CMK (cell line): ENCODE measurements at regions not wholly inside any gene's neighbourhood (a gene's known extent, or its start where the extent isn't known, plus 50 kb on each side); places are given as distances from the start of the nearest gene placed in this dataset.

Experiments
- DNase-seq: peaks from one replicate; pipeline ENCODE4 v3.0.0-alpha.2; 2010; ENCODE audit warnings: low read depth

- no peak for DNase-seq
These were observed 340.2 kb upstream of the ADAMTS5 start for GRCh38 chr21:27306791-27307775.

- no peak for DNase-seq
These were observed 339.3 kb upstream of the ADAMTS5 start for GRCh38 chr21:27306206-27306605.

GRCh38 chr21:27301220-27301619, 334.3 kb upstream of the ADAMTS5 start:
- DNase-seq, result no peak

DNA sequence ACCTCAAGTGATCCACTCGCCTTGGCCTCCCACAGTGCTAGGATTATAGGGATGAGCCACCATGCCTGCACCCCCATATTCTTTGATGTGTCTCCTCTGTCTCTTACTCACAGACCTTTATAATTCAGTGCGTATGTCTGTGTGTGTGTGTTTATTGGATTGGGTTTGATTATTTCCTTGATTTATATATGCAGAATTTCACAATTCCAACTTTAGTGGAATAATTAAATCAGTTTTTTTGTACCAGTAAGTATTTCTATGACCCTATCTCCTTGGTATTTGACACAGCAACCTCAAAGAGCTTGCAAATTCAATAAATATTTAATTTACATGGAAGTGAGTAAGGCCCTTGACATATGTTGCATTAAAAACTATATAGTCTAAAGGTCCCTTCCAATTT, 333.9 kb upstream of the ADAMTS5 start:
- DNase-seq, result no peak

GRCh38 chr21:27298465-27298864, 331.6 kb upstream of the ADAMTS5 start:
- no peak for DNase-seq

GRCh38 chr21:27293239-27293638, 326.4 kb upstream of the ADAMTS5 start:
- DNase-seq, result no peak

DNA sequence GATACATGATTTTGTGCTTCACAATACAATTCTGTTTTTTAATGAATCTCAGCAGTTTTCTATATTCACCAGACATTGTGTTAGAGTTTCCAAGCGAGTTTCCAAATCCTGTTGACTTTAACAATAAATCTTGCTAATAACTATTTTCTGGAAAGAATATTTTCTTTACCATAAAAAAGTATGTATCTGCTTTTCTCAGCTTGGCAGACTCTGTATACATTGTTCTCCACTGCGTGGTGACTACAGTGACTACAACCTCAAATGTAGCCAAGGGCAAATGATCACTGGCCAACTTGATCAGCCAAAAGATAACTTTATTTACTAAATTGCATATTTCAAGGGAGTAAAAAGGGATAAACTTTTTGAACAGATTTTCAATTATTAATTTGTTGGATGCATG, 325.9 kb upstream of the ADAMTS5 start:
- no peak for DNase-seq

DNA sequence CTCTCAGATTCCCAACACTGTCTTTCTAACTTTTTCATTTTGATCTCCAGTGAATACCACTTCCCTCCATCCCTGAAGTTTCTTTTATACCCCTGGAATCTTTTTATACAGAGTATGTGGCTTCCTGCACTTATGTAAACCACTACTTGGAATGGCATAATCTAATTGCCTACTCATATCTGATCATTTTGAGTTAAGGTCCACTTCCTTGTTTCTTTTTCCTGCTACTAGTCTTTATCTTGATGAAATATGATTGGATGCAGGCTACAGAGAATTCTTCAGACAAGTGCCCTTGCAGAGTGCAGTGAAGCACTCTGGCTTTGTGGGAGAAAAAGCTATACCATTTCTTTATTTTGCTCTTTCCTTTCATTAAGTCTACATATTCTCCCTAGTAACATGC, 325.3 kb upstream of the ADAMTS5 start:
- no peak for DNase-seq

GRCh38 chr21:27291006-27291405, 324.1 kb upstream of the ADAMTS5 start:
- no peak for DNase-seq

DNA sequence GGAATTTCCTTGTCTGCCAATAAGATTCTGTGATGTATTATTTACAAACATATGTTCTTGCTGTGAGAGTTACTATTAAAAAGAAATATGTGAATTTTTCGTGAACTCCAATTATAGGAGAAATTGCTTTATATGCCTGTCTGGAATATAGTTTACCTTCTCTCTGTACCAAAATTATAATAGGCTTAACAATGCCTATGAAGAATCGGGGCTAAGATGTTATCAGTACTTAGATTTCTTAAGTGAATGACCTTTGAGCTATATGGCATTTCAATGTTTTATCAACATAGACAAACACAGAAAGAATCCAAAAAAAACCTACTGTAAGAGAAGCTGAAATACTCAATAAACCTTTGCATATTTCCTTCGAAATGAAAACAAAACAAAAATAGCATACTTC, 323.1 kb upstream of the ADAMTS5 start:
- DNase-seq, result no peak

DNA sequence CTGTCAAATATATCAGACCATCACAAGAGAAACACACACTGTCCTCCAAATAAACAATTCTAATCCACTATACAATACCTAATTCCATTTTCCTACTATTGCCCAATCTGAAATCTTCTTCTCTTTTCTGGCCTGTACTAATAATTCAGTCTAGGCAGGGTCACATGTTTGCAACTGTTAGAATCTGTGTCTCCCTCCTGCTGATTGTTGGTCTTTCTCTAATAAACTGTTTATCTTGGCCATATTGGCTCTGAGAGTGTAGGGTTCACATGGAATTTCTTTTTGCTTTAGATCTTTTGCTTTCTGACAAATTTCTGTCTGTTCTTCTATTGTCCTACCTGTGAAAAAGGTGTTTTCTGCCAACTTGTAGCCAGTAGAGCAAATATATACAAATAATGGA, 319.9 kb upstream of the ADAMTS5 start:
- no peak for DNase-seq

DNA sequence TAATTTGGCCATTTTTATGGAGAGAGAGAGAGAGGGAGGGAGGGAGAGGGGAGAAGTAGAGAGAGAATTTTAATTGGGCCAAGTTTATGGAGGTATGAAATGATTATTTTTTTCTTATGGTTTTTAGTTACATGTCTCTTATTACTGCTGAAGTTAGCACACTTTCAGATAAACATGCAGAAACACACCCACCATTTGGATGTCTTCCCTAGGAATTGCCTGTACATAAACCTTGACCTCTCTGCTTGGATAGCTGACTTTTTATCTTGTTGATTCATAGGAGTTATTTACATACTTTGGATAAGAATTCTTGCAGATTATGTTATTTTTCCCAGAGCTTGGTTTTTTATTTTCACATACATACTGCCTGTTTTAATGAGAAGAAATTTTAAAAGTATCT, 310.2 kb upstream of the ADAMTS5 start:
- DNase-seq, result no peak

GRCh38 chr21:27275294-27275927, 308.5 kb upstream of the ADAMTS5 start:
- no peak for DNase-seq

GRCh38 chr21:27269644-27270043, 302.8 kb upstream of the ADAMTS5 start:
- no peak for DNase-seq

DNA sequence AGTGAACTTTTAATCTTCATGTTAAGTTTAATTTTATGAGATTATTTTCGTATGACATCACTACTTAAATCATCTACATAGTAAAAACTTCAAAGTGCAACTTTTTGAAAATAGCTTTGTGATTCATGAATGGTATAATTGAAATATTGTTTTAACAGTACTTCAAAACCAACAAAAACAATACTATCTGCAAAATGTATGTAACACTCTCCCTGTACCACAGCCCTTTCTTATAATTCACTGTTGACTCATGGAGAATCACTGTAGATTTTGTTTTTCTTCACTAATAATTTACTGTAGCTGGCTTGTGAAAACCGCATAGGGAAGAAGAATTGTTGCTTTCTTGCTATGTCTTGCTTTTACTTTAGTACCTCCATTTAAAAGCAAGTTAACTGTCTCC, 301.4 kb upstream of the ADAMTS5 start:
- no peak for DNase-seq

DNA sequence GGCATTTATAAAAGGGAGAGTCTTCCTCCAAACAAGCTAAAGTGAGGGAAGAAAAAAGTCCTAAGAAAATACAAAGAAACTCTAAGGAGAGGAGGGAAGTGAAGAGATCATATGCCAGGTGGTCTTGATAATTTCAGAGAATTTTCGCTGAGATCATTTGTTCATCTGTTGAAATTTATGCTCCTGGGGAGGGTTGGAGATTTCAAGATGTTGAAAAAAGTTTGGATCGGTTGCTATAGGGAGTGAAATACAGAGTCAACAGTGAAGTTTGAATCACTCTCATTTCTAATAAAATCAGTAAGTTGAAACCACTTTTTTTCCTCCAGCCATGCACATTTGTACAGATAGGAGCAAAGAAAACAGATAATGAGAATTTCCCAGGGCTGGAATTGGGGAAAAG, 299.1 kb upstream of the ADAMTS5 start:
- no peak for DNase-seq

DNA sequence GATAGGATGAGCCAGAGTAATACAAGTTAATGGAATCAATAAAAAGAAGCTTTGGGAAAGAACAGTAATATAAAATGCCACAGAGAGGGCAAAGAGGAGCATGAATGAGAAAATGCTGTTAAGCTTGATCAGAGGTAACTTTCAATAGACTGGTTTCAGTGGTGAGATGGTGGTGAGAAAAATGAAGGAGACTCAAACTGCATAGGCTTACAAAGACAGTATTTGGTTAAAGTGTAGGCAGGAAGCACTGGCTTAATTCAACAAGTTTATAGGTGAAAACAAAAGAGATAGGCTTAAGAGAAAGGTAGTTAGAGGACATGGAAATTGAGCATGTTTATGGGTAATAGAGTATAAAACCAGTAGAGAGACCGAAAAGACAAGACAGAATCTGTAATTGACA, 298.6 kb upstream of the ADAMTS5 start:
- no peak for DNase-seq

GRCh38 chr21:27261676-27262075, 294.8 kb upstream of the ADAMTS5 start:
- DNase-seq, result no peak

DNA sequence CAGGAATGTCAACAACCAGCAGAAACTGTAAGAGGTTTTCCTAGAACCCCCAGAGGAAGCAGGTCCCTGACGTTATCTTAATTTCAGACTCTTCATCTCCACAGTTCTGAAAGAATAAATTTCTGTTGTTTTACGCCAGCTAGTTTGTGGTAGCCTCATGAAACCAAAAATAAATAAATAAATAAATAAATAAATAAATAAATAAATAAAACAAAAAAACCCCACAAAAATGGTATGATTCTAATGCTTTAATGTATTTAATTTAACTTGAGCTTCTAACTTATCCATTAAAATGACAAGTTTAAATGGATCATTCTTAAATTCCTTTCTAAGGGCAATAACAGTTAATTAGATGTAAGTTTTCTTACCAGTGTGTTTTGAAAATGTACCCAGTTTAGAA, 293.8 kb upstream of the ADAMTS5 start:
- DNase-seq, result no peak

DNA sequence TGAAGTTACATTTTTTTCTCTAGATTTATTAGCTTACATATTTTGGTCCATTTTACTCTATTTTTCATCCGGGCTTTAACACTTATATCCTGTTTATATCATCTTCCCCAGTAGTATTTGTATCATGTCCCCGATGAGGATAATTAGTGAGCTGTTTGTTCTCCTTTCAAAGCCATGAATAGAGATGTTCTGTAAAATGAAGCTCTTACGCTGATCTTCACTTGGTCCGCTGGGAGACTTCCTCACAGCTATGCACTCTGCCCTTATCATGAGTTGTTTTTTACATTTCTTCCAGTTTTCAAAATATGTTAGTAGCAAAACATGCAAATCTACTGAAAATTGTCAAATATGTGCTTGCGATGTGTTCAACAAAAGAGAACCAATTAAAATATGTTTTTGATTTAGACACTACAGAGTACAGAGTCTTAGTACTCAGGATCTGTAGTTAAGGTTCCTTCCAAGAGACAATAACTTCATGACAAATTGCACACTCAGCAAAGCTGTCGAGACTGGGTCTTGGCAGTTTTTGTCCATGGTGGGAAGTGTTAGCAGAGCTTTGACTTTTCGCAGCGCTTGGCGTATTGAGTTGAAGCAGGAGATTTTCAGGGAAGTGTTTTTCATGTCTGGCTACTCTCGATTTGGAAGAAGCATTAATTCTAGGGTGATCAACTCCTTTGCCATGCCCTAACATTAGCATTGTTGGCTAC, 292.0 kb upstream of the ADAMTS5 start:
- no peak for DNase-seq

DNA sequence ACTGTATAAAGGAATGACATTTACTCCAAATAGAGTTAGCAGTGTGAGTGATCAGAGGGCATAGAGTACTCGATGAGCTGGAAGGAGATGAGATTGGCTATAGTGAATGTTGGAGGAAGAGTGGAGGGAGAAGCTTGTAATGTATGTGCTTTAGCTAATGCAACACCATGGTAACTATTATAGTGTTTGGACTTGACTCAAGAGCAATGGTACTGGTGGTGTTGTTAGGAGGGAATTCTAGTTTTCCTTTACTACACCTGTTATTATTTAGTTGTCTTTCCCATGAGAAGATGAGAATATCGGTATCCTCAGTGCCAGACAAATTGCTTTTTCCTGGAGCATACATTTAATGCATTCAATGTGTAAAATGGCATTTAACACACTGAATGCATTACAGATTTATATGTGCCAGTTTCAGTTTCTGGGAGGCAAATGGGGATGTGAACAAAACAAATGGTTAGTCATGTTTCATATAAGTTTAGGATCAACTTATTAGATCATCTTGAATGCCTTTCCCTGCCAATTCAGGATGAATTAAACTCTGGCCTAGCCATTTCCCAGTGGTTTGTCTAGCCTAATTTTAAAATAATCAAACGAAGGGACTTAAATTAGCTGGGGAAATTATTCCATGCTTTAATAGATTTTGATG, 291.1 kb upstream of the ADAMTS5 start:
- no peak for DNase-seq

GRCh38 chr21:27257226-27257625, 290.3 kb upstream of the ADAMTS5 start:
- no peak for DNase-seq
